Activated T-cell treated with anti-CD3 and anti-CD28 coated beads for 48 hours (primary cell): ENCODE measurements at regions not wholly inside any gene's neighbourhood (a gene's known extent, or its start where the extent isn't known, plus 50 kb on each side); places are given as distances from the start of the nearest gene placed in this dataset.
"Not testable (repeated sequence)": the region's sequence is repeated elsewhere in the genome, so short reads cannot be mapped to it uniquely, and the experiment has no call there.

Experiments used
- DNase-seq: peaks from one replicate; pipeline ENCODE4 v3.0.0-alpha.2; 2020; ENCODE audit warnings: low read depth

DNA sequence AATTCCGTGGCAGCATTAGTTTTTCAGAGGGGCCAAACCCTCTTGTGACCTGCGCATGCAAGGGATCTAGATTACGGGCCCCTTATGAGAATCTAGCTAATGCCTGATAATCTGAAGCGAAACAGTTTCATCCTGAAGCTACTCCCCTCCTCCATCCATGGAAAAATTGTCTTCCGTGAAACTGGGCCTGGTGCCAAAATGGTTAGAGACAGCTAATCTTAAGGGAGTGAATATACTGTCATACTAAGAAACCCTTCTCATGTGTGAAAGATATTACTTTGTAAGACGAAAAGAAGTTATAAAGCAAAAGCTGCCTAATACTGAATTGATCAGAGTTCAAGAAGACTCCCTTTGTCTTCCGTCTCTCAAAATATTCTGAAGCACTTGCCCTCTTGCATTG is 166.3 kb downstream of the DUSP10 start:
- no peak for DNase-seq

DNA sequence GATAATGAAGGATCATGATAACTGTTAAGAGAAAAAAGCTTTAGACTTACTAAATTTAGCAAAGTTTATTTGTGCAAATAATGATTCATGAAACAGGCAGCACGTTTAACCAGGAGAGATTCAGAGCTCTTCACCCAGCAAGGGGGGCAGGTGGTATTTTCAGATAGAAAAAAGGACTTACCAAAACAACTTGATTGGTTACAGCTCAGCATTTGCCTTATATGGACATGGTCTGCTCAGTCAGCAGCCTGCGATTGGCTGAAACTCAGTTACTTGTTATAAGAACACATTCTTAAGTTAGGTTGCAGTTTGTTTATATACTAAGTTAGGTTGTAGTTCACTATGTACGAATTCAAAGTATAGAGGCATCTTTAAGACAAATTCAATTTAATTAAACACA is 165.6 kb downstream of the DUSP10 start:
- no peak for DNase-seq

DNA sequence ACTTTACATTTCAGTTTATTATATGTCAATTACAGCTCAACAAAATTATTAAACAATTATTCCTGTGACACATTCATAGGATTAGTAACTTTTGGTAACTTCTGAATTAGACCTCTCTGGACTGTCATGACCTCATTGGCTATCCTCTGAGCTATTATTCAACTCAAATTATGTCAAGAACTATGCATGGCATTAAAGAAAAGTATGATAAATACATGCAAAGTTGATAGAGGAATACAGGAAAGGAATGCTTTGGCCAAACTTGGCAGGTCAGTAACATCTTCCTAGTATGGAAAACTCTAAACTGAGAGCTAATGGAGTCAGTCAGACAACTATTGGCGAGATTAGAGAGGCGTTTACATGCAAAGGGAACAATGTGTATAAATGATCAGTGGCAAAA is 158.4 kb downstream of the DUSP10 start:
- DNase-seq, result no peak

DNA sequence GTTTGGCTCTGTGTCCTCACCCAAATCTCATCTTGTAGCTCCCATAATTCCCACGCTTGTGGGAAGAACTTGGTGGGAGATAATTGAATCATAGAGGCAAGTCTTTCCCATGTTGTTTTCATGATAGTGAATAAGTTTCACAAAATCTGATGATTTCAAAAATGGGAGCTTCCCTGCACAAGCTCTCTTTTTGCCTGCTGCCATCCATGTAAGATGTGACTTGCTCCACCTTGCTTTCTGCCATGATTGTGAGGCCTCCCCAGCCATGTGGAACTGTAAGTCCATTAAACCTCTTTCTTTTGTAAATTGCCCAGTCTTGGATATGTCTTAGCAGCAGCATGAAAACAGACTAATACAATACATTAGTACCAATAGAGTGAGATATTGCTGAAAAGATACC is 154.9 kb downstream of the DUSP10 start:
- not testable (repeated sequence) for DNase-seq

DNA sequence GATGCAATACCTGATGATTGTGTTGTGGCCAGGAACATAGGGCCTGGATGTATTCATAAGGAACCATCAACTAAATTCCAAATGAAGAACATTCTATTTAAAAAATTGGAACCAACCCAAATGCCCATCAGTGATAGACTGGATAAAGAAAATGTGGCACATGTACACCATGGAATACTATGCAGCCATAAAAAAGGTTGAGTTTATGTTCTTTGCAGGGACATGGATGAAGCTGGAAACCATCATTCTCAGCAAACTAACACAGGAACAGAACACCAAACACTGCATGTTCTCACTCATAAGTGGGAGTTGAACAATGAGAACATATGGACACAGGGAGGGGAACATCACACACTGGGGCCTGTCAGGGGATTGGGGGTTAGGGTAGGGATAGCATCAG is 150.6 kb downstream of the DUSP10 start:
- not testable (repeated sequence) for DNase-seq

DNA sequence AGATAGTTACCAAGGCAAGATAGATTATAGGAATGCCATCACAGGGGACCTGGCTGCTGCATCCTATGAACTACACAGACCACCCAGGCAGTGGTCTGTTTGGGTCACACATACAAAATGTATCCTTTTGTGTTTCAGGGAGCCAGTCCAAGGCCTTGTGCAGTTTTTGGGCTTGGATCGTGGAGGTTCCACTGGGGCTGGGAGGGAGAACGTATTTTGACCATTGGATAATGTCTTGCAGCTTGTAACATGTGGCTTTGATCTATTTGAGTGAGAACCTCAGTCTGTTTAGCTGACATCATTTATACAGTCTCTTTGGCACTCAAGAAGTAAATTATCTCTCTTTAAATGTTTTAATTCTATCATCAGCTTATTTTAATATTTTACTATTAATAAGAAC is 147.3 kb downstream of the DUSP10 start:
- no peak for DNase-seq

DNA sequence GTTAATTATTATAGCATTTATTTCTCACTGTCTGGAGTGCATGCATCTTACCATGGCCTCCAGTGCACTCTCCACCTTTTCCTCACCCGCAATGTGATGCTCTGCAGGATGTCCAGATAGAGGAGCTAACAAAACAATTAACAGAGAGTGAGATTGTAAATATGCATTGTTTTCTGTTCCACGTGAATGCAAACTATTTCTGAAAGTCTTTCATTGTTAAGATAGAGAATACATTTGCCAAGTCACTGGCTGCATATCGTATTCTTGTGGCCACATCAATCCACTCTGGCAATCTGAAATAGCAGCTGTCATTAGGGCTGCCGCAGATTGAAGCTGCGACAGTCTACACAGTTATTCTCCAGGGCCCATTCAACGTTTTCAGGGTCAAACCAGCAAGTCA is 143.8 kb downstream of the DUSP10 start:
- DNase-seq, result no peak

DNA sequence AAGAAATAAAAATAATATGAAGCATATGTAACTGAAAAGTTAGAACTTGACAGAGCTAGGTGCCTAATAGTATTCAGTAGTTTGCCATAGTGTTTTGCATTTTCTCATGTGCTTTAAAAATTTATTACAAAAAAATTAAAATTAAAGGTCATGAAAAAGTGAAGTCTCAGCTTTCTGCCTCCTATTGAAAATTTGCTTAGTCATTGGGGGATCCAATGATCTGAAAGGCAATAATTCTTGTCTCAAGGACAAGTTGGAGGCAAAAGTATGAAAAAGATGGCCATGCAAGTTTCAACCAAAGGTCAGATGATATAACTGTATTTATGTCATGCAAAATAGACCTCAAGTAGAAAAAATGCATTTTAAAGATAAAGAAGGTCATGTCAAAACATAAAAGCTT is 140.7 kb downstream of the DUSP10 start:
- no peak for DNase-seq

DNA sequence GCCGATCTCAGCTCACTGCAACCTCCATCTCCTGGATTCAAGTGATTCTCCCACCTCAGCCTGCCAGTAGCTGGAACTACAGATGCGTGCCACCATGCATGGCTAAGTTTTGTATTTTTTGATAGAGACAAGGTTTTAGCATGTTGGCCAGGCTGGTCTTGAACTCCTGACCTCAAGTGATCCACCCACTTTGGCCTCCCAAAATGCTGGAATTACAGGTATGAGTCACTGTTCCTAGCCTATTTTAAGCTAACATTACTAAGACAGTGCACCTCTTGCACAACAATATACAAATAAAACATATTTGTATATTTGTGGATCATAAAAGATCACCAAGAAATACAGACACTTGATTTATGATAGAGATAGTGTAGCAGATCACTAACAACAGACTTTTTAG is 139.1 kb downstream of the DUSP10 start:
- no peak for DNase-seq

DNA sequence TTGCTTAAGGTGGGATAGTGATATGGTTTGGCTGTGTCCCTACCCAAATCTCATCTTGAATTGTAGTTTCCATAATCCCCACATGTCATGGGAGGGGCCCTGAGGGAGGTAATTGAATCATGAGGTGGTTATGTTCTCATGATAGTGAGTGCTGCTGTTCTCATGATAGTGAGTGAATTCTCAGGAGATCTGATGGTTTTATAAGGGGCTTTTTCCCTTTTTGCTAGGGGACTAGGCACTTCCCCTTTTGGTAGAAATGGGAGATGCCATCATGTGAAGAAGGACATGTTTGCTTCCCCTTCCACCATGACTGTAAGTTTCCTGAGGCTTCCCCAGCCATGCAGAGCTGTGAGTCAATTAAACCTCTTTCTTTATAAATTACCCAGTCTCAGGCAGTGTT is 137.5 kb downstream of the DUSP10 start:
- not testable (repeated sequence) for DNase-seq

DNA sequence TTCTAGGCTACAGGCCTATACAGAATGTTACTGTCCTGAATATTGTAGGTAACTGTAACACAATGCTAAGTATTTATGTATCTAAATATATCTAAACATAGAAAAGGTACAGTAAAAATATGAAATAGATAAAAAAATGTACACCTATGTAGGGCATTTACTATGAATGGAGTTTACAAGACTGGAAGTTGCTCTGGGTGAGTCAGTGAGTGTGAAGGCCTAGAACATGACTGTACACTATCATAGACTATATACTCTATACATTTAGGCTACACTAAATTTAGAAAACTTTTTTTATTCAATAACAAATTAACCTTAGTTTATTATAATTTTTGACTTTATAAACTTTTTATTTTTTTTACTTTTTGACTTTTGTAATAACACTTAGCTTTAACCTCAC is 136.9 kb downstream of the DUSP10 start:
- no peak for DNase-seq

DNA sequence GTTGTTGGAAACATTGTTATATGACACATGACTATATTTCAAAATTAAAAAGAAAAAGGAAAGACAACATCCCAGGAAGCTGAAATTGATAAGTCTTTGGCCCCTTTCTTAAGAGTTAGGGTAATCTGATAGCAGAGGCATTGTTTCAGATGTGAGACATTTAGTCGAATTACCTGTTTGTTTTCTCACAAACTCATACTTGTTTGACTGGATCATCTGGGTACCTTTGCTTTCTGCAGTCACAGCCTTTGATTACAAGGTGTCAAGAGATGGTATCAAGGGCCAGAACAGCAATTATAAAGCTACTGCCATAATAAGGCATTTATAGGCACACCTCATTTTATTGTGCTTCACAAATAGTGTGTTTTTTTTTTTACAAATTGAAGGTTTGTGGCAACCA is 136.3 kb downstream of the DUSP10 start:
- no peak for DNase-seq

DNA sequence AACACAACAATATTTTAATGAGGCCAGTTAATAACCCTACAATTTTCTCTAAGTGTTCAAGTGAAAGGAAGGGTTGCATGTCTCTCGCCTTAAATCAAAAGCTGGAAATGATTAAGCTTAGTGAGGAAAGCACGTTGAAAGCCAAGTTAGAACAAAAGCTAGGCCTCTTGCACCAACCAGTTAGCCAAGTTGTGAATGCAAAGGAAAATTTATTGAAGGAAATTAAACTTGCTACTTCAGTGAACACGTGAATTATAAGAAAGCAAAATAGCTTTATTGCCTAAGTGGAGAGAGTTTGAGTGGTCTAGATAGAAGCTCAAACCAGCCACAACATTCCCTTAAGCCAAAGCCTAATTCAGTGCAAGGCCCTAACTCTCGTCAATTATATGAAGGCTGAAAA is 135.6 kb downstream of the DUSP10 start:
- DNase-seq, result no peak

DNA sequence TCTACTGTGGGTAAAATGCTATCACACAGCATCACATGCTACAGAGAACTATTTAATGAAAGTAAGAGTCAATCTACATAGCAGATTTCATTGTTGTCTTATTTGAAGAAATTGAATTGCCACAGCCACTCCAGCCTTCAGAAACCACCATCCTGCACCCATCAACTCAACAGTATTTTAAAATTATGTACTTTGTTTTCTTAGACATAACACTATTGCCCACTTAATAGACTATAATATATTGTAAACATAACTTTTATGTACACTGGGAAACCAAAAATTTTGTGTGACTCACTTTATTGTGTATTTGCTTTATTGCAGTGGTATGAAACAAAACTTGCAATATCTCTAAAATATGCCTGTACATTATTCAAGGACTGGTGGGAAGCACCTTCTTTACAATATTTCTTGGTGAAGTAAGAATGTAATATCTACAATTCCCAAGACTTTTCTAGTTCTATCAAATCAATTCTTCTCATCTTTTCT is 133.0 kb downstream of the DUSP10 start:
- no peak for DNase-seq

DNA sequence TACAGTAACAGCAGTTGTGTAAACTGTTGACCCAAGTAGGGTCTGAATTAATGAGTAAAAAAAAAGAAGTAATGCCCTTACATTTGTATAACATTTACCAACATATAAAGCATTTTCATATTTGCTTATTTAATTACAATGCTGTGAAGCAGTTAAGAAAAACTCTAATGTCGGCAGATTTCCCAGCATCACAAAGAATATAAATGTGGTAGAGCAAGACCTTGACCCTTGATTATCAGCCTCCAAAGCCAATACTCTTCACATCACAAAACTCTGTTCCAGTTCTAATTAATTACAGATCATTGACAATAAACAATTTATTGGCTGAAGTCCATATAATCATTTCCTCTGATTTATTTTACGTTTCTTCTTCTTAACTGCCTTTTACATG is 130.2 kb downstream of the DUSP10 start:
- DNase-seq, result no peak

DNA sequence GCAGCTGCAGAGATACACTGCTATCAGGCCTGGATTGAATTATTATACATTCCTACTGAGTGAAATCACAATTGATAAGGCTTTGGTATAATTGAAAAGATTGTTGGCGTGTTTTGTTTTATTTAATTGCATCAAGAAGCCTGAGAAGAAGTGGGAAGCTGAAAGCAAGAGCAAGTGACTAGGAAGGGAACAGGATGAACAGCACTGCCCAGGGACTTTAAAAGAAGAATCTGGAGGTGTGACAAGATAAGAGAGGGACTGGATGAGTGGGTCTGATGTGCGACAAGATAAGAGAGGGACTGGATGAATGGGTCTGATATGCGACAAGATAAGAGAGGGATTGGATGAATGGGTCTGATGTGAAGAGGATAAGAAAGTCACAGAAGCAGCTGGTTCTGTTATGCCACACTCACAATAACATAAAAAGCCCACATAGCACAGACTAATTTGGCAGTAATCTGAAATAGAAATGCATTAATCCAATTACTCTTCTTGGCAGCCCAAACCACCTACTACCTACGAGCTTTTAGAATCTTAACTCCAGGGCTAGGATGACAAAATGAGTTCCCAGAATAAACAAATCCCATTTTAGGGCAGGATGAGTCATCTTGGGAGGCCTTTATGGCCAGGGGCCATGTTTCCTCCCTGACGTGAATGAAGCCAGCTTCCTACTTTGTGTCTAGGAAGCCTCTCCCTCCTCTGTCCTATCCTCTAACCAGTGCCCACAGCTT is 129.7 kb downstream of the DUSP10 start:
- DNase-seq, result no peak

DNA sequence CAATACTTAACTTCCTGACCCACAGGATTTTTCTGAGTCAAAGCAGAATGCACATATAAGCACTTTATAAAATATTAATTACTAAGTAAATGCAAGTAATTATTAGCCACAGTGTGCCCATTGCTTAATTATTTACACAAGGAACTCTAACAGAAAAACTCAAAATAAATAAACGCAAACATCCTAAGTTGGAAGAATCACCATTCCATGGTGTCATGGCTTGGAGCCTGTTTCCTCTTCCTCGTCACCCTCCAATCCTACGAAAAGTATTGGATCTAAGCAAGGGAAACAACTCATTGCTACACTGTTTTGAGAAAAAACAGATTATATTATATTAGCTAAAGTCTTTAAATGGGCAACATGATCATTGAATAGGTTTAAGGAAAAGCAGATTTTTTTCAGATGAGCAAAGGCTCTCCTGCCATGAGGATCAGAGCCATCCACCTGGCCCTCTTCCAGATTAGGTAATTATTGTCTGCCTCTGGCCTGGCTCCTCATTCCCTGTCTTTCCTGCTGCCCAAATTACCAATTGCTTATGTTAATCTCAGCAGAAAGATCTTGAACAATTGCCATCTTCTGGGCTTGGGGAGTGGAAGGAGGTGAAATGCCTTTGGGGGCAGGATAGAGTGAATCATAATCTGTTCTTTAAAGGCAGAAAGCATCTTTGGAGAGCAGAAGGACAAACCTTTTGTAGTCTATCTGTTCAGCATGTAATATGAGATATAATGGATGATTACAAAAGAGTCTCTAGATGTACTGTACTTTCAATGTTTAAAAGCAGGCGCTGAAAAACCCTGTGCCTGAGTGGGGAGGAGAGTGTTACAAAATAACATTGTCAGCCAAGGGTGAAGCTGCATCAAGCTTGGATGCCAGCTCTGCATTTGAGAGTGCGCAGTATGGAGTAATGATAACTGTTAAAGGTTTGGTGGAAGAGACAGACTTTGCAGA is 121.2 kb downstream of the DUSP10 start:
- DNase-seq, result no peak

DNA sequence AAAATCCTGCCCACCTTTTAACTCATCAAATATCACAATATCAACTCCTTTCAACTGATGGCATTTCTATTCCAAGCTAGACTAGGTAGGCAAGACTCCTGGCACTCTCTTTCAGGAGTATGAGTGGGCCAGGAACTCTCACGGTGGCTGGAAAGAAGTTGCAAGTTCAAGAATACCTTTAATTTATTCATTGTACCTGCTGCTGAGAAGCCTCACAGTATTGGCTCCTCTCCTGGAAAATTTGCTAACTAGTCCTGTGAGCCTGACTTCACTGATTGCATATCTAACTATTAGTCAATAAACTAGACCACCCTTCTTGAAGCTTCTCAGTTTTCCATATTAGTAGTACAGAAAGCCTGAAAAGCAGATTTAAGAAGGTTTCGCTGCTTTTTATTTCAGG is 120.2 kb downstream of the DUSP10 start:
- DNase-seq, result no peak

DNA sequence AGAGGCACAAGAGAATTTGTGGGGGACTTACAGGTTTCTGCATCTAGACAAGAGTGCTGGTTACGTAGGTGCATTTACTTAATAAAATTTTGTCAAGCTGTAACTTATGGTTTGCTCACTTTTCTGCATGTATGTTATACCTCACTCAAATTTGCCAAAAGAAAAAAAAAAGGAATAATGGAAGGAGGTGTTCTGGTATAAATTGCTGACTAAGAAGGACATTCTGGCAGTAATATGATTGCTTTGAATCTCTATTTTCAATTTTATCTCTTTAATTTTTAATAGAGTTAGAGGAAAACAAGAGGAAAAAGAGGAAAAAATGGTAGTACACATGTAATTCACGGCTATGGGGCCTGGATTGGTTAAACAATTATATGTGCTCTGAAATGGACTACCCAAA is 119.5 kb downstream of the DUSP10 start:
- DNase-seq, result no peak

DNA sequence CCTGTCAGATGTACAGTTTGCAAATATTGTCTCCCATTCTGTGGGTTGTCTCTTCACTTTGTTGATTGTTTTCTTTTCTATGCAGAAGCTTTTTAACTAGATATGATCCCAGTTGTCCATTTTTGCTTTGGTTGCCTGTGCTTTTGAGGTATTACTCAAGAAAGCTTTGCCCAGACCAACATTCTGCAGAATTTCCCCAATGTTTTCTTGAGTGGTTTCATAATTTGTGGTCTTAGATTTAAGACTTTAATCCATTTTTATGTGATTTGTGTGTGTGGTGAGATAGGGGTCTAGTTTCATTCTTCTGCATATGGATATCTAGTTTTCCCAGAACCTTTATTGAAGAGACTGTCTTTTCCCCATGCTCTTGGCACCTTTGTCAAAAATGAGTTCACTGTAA is 116.9 kb downstream of the DUSP10 start:
- DNase-seq, result no peak

DNA sequence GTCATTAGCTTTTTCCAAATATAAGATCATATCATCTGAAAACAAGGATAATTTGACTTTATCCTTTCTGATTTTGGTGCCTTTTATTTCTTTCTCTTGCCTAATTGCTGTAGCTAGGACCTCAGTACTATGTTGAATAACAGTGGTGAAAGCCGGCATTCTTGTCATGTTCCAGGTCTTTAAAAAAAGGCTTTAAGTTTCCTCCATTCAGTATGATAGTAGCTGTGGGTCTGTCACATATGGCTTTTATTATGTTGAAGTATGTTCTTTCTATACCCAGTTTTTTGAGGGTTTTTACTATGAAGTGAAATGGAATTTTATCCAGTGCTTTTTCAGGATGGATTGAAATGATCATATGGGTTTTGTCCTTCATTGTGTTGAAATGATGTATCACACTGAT is 115.8 kb downstream of the DUSP10 start:
- DNase-seq, result no peak

DNA sequence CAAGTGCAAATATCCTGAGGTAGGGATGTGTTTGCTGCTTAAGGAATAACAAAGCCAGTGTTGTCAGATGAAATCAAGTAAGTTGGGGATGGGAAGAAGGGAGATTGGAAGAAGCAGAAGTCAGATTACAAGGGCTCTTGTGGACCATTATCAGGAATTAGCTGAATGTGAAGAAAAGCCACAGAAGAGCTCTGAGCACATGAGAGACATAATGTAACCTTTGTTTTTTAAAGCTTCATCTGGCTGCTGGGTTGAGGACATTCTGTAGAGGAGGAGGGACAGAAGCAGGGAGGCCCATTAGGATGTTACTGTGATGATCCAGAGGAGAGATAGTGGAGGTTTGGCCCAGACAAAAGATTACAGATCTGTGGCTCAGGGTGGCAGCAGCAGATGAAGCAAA is 111.7 kb downstream of the DUSP10 start:
- DNase-seq, result no peak

DNA sequence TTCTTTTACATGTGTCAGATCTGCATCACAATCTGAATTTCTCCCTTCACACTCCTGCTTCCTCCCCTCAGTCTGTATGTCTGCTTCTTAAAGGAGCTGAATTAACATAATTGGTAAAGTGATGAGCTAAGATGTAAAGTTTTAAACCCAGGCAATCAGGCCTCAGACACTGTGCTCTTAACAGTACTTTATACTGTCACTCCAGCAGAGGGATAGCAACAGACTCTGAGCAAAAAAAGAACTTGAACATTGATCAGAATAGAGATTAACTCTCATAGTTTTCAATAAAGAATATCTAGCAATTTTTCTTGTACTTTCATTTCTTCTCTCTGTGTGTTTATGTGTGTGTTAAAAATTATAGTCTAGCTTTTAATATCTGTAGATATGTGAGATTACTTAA is 110.3 kb downstream of the DUSP10 start:
- DNase-seq, result no peak
